AG09309 (cell line): ENCODE measurements at regions not wholly inside any gene's neighbourhood (a gene's known extent, or its start where the extent isn't known, plus 50 kb on each side); places are given as distances from the start of the nearest gene placed in this dataset.

ENCODE experiments used
- DNase-seq: peaks from one replicate; pipeline ENCODE4 v3.0.0-alpha.2; 2010; ENCODE audit warnings: low read depth
- H3K4me3 ChIP-seq: 2 replicates; pipeline ENCODE4 v1.5.1; 2011; ENCODE audit warnings: mild to moderate bottlenecking, low read depth, low read length, moderate library complexity; ENCODE audit not compliant: control insufficient read depth
- TF ChIP-seq, protein P1 (sequence below): IDR thresholded peaks from 2 replicates; pipeline ENCODE4 v1.5.1; 2011; ENCODE audit warnings: mild to moderate bottlenecking, low read depth, low read length, inconsistent platforms; ENCODE audit not compliant: insufficient read depth, control insufficient read depth; ENCODE audit errors: missing control alignments

GRCh38 chr1:80624682-80625081, 1176.1 kb upstream of the ADGRL2 start:
- TF ChIP-seq, protein P1, sequence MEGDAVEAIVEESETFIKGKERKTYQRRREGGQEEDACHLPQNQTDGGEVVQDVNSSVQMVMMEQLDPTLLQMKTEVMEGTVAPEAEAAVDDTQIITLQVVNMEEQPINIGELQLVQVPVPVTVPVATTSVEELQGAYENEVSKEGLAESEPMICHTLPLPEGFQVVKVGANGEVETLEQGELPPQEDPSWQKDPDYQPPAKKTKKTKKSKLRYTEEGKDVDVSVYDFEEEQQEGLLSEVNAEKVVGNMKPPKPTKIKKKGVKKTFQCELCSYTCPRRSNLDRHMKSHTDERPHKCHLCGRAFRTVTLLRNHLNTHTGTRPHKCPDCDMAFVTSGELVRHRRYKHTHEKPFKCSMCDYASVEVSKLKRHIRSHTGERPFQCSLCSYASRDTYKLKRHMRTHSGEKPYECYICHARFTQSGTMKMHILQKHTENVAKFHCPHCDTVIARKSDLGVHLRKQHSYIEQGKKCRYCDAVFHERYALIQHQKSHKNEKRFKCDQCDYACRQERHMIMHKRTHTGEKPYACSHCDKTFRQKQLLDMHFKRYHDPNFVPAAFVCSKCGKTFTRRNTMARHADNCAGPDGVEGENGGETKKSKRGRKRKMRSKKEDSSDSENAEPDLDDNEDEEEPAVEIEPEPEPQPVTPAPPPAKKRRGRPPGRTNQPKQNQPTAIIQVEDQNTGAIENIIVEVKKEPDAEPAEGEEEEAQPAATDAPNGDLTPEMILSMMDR = no peak
- H3K4me3 ChIP-seq = no peak overlapping the region
- DNase-seq = no peak

DNA sequence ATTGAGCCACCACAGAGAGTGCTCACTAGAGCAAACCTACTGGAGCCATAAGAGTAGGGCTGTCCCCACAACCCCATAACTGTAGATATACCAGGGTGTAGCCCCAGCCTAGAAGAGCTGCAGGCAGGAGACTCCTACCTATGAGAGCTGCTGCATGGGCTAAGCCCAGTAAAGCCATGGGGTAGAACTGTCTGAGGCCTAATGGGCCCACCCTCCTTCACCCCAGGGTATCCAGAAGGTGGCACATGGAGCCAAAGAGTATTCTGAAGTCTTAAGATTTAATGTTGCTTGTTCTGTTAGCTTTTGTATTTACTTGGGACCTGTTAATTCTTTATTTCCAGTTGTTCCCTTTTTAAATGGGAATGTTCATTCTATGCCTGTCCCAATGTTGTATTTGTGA, 1193.7 kb upstream of the ADGRL2 start:
- no peak for DNase-seq
- H3K4me3 ChIP-seq = no peak overlapping the region
- TF ChIP-seq, protein P1 = no peak

- TF ChIP-seq, protein P1 = no peak
- H3K4me3 ChIP-seq = no peak overlapping the region
- DNase-seq = no peak
Measured at GRCh38 chr1:80594013-80594412, 1206.7 kb upstream of the ADGRL2 start.

GRCh38 chr1:80593197-80593596, 1207.5 kb upstream of the ADGRL2 start:
- no peak for DNase-seq
- no peak overlapping the region for H3K4me3 ChIP-seq
- TF ChIP-seq, protein P1 = no peak

- no peak for DNase-seq
- TF ChIP-seq, protein P1 = no peak
- no peak overlapping the region for H3K4me3 ChIP-seq
Measured at GRCh38 chr1:80582980-80583379, 1217.8 kb upstream of the ADGRL2 start.

- no peak overlapping the region for H3K4me3 ChIP-seq
- TF ChIP-seq, protein P1 = no peak
- DNase-seq = no peak
Measured at GRCh38 chr1:80579055-80579454, 1221.7 kb upstream of the ADGRL2 start.

DNA sequence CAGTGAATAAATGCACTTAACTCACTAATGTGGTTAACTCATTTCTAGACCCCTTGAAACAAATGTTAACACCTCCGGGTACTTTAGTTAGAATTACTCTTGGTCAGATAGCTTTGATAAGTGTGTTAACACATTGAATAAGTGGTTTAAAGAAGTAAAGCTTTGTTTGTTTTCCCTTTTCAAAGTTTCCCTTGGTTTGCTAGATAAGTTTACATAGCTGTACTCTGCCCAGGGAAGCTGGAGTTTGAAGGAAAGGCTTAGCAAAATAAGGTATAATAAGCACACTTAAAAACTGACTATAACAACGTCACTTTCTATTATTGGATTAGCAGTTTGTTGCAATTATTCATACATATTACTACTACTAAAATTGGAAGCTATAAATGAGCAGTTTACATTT, 1233.9 kb upstream of the ADGRL2 start:
- H3K4me3 ChIP-seq = no peak overlapping the region
- no peak for DNase-seq
- TF ChIP-seq, protein P1 = no peak
